ENCODE measurements at regions not wholly inside any gene's neighbourhood (a gene's known extent, or its start where the extent isn't known, plus 50 kb on each side); places are given as distances from the start of the nearest gene placed in this dataset.

DNA sequence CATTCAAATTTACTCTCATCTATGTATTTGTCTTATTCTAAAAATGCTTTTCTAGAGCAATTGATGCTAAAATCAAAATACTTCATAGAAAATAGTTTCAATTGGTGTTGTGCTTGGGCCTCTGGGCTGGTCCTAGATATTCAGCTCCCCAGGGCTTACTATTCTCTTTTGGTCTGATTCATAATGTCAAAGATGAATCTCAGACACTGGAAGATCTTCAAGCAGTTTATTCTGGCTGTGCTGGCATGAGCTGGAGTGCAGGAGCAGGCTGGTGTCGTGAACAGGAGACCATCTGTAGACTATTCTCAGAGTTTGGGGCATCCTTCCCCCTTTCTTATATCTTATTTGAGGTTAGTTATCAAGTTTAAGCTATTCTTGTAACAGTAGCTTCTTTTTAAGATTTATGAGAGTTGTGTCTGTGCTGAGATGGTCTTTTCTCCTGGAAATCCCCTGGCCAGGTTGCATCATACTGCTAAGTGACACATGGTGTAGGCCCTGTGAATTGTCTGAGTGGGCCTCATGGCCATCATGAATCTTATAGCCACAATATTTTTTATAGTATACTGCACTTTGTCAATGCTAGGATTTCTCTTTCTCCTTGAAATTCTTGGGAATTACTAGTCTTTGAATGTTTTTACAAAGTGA is 1624.0 kb upstream of the IGFBP7 start:
- Histone ChIP-seq H3K4me1 (ENCODE audit: control insufficient read depth, insufficient read depth, low read length) (no peaks in the 10 kb centered on the region), H3K27ac (ENCODE audit: control insufficient read depth, insufficient read depth) (no peak overlapping the region), H3K79me2 (ENCODE audit: control insufficient read depth, insufficient read depth, low read length) (no peaks in the 10 kb centered on the region), H4K20me1 (ENCODE audit: control insufficient read depth, insufficient read depth) (no peaks in the 10 kb centered on the region), H3K9ac (ENCODE audit: control insufficient read depth, insufficient read depth, low read length) (no peak overlapping the region), H3K36me3 (ENCODE audit: control insufficient read depth in 2 of 2, insufficient read depth in 2 of 2, low read length in 1 of 2) (no peaks in the 10 kb centered on the region), H3K4me3 (no peak overlapping the region), H2AFZ (ENCODE audit: control insufficient read depth, low read depth, low read length) (peak overlapping the region; percentile 23), H3K9me3 (replicated peaks; ENCODE audit: control insufficient read depth, insufficient read depth, low read length) (no peaks in the 10 kb centered on the region), H3K4me2 (ENCODE audit: control insufficient read depth, insufficient read depth) (no peak overlapping the region), H3K27me3 (replicated peaks in 1 of 2; ENCODE audit: control insufficient read depth in 2 of 2, insufficient read depth in 2 of 2, low read length in 1 of 2) (no peaks in the 10 kb centered on the region)
- TF ChIP-seq, protein P1, sequence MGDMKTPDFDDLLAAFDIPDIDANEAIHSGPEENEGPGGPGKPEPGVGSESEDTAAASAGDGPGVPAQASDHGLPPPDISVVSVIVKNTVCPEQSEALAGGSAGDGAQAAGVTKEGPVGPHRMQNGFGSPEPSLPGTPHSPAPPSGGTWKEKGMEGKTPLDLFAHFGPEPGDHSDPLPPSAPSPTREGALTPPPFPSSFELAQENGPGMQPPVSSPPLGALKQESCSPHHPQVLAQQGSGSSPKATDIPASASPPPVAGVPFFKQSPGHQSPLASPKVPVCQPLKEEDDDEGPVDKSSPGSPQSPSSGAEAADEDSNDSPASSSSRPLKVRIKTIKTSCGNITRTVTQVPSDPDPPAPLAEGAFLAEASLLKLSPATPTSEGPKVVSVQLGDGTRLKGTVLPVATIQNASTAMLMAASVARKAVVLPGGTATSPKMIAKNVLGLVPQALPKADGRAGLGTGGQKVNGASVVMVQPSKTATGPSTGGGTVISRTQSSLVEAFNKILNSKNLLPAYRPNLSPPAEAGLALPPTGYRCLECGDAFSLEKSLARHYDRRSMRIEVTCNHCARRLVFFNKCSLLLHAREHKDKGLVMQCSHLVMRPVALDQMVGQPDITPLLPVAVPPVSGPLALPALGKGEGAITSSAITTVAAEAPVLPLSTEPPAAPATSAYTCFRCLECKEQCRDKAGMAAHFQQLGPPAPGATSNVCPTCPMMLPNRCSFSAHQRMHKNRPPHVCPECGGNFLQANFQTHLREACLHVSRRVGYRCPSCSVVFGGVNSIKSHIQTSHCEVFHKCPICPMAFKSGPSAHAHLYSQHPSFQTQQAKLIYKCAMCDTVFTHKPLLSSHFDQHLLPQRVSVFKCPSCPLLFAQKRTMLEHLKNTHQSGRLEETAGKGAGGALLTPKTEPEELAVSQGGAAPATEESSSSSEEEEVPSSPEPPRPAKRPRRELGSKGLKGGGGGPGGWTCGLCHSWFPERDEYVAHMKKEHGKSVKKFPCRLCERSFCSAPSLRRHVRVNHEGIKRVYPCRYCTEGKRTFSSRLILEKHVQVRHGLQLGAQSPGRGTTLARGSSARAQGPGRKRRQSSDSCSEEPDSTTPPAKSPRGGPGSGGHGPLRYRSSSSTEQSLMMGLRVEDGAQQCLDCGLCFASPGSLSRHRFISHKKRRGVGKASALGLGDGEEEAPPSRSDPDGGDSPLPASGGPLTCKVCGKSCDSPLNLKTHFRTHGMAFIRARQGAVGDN (IDR thresholded peaks at IDR 0.05) = 0 out of 2 replicates have a peak, but pooled peaks have one; percentile 29
- no peak for TF ChIP-seq SMAD5 (IDR thresholded peaks at IDR 0.05; ENCODE audit: low read depth)
- intact Hi-C loops (cut with micrococcal nuclease; ENCODE audit: unreplicated experiment) = no loop called here
- SMC1A ChIA-PET (ENCODE audit: uncharacterized antibody, unreplicated experiment) = interaction anchor here (1.0 kb wide), 1 partner anchor 27 kb away, joined by 3 read pairs; no protein-coding TSS in a partner anchor
- ATAC-seq (peak; percentile 93), FAIRE-seq (peak; percentile 13), DNase-seq (ENCODE audit: low read depth, low spot score) (no peak)
- in situ Hi-C loops (cut with MboI) = no loop called here
- POLR2A ChIA-PET = no interaction called here
- CTCF ChIA-PET = interaction anchor here (1.2 to 1.5 kb wide), 3 partner anchors 10 to 133 kb away, joined by 3 read pairs; no protein-coding TSS in a partner anchor
- WGBS (ENCODE audit: insufficient coverage, insufficient replicate concordance, low lambda C conversion rate, missing lambda C conversion rate) = 0% methylated on average over 1 of the region's 1 CpG
- RAD21 ChIA-PET (ENCODE audit: unreplicated experiment) = interaction anchor here (1.0 to 1.3 kb wide), 2 partner anchors 12 to 359 kb away, joined by 3 read pairs; no protein-coding TSS in a partner anchor
- BruUV-seq (replicated peaks) = no TSS peak

Measured in GM12878 (cell line).